22Rv1 (cell line): ENCODE measurements at regions not wholly inside any gene's neighbourhood (a gene's known extent, or its start where the extent isn't known, plus 50 kb on each side); places are given as distances from the start of the nearest gene placed in this dataset.

ENCODE experiments used
- CTCF ChIP-seq: fragments of 450-650 bp; IDR thresholded peaks from 2 replicates; pipeline ENCODE4 v1.5.1; 2017; ENCODE audit warnings: mild to moderate bottlenecking
- ZFX ChIP-seq: fragments of 450-650 bp; IDR thresholded peaks from 2 replicates; pipeline ENCODE4 v1.6.1; 2017; ENCODE audit warnings: antibody characterized with exemption, borderline replicate concordance

DNA sequence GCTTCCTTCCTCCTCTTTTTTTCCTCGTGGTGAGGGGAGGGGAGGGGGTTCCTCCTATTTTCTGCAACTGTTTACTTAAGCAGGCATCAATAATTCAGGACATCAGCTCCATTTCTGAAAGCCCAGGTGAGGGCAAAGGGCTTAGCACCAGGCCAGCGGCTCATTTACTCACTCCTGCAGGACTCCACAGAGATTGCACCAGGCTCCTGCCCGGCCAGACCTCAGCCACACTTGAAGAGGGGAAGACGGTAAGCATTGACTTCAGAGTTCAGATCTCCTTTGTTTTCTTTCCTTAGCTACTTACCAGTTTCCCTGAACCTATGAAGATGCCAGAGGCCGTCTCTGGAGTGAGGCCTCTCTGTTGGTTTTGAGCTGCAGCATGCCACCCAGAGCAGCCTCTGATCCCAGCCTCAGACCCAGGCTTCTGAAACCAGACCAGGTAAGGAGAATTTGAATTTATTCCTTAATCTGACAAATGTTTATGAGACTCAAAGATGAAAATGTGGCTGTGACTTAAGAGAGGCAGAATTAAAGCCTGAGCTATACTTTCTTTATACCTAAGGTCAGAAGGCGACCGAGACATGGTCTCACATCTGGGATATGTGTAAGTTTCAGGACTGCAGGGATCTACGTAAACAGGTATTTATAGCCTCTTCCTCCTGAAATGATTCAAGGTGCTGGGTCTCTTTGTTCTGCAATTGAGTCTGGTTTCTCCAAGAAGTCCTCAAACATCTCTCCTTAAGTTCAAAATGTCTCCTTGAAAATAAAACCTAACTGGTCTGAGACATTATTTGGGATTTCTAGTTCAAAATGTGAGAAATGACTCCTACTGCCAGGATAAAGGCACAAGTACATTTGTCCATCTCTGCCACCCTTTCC is 272.5 kb upstream of the RUNX1 start:
- TF ChIP-seq CTCF (no peak), ZFX (no peak)
